Umbilical cord (tissue), 1 donor: ENCODE measurements at regions not wholly inside any gene's neighbourhood (a gene's known extent, or its start where the extent isn't known, plus 50 kb on each side); places are given as distances from the start of the nearest gene placed in this dataset.
A peak's percentile ranks its signal among the peaks of the same experiment; 100 is the strongest.
"Not testable (repeated sequence)": the region's sequence is repeated elsewhere in the genome, so short reads cannot be mapped to it uniquely, and the experiment has no call there.

Source experiments
- DNase-seq: peaks from one replicate; pipeline ENCODE4 v3.0.0-alpha.2; 2015; ENCODE audit warnings: low spot score

DNA sequence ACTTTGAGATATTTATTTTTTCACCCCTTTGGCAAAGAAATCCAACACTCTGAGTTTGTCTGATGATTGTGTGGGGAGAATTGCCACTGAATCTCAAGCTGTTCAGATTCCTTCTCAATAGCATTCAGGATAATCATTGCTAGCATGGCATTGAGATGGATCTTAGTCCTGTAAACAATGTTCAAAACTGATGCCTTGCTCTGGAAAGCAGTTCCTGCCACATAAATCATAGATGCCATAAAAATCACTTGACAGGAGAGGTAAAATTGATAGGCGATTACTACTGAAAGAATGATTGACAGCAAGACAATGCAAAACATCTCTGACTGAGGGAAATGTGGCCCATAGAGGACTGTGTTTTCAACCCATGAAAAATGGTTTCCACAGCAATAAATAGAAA is 915.6 kb downstream of the TRHDE start:
- DNase-seq = no peak

DNA sequence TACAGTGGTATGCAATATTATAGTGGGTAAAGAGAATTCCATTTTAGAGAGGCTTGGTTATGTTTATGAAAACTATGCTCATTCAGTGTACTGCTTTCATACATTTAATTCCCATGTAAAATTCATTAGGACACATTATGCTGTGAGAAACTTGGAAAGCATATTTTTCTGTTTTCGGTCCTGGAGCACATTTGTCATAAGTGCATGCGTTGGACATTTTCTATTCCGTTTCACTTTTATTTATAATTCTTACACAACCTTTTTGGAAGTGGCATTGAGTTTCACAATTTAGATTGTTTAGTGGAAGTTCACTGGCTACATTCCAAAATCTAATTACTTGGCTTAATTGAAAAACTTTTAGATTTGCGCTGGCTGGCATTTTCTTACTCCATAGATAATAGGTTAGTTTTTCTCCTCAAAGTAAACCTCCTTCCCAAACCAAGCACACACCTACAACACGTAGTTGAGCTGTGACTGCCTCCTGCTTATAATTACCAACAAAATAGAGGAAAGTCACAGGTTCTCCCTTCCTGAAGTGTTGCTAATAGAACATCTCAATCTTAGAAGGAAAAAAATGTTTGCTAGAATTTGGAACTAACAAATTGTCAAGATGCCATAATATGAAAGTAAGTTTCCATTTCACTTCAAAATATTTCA is 938.5 kb downstream of the TRHDE start:
- no peak for DNase-seq

DNA sequence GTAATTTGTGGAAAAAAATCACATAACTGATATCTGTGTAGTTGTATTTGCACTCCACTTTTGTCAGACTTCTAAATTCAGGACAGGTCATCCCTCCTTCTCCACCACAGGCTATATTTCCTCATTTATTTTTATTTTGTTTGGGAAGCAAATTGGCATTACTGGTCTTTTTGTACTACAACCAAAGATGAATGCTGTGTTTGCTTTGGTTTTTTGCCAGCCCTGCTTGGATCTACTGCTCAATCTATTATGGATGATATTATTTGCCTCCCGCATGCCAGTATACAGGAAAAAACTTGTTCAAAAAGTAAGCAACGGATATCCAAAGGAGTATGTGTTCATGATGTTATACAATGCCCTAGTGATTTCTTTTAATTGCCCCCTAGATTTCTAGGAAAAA is 948.8 kb downstream of the TRHDE start:
- DNase-seq = no peak

DNA sequence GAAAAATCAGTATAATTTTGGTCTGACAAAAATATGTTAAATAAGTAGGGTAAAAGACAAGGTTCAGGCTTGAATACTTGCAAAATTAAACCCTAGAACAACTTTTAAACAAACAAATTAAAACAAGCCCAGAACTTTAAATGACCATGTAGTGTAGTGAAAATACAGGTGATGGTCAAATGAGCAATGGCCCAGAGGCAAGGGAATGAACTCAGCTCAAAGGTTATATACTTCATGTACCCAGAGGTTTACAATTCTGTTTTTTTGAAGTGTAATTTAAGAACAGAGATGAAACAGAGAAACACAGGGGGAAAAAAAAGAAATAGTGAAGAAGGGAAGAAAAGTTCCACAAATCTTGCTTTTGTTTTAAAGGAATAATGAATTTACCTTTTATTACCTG is 949.2 kb downstream of the TRHDE start:
- DNase-seq = no peak

DNA sequence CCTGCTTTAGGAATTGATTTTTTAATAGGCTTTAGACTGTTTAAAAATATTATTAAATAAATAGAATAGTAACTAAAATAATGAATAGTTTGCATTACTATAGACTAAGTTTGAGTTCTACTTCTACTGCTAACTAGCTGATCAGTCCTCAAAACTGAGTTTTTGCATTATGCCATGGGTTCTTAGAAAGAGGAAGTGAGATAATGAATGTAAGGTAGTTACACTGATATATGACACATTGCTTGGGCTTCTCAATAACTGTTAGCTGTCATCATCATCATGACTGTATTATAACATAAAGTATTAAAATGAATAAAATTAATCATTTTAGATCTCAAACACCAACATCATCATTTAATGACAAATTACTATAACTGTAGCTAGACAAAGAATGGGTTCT is 949.7 kb downstream of the TRHDE start:
- DNase-seq = no peak

DNA sequence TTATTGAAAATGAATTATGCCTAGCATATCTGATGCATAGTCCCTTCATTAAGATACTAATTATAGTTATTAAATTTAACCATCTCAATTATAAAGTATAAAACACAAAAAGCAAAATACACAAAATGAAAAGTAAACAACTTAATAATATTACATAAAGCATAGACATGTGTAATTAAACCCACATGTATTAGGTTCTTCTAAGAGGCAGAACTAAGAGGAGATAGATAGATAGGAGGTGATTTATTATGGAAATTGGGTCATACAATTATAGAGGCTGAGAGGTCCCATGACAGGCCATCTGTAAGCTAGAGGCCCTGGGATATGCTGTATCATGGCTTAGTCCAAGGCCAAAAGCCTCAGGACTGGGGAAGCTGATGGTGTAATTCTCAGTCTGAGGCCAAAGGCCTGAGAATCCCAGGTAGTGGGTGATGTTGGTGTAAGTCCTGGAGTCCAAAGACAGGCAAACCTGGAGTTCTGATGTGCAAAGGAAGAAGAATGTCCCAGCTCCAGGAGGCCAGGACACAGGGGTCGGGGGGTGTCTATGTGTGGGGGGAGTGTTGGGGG is 953.3 kb downstream of the TRHDE start:
- DNase-seq = no peak

DNA sequence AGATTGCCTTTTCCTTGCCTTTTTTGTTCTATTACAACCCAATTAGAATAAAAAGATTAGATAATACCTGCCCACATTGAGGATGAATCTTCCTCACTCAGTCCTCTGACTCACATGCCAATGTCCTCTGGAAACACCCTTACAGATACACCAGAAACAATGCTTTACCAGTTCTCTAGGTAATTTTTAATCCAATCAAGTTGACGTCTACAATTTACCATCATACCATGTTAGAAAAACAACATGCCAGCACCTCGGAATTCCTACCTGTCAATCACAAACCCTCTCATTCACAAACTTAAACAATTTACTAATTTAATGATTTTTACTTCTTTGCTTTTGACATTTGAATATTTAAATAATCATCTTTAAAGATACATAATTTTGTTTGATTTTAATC is 953.8 kb downstream of the TRHDE start:
- DNase-seq = no peak

DNA sequence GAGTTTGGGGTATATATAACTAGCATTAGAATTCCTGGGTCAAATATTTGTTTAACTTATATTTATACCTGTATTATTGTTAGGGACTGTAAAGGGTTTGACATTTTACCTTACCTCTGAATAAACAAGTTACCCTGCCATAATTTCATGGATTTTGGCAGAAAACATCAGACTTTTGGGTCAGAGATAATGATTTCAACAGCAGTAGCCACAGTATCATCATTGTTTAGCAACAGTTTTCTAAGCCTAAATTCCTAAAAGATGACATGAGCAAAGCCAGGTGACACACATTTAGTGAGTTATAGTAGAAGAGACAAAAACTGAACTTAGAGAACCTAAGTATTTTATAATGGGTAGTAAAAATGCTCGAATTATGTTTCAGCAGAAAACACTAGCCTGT is 954.4 kb downstream of the TRHDE start:
- DNase-seq = no peak

DNA sequence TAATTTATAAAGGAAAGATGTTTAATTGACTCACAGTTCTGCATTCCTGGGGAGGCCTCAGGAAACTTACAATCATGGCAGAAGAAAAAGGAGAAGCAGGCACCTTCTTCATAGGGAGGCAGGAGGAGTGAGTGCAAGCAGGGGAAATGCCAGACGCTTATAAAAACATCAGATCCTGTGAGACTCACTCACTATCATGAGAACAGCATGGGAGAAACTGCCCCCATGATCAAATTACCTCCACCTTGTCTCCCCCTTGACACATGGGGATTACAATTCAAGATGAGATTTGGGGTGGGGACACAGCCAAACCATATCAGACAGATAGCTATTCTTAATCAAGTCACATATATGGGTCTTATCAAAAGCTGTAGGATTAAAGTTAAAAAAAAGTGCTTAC is 956.7 kb downstream of the TRHDE start:
- not testable (repeated sequence) for DNase-seq

DNA sequence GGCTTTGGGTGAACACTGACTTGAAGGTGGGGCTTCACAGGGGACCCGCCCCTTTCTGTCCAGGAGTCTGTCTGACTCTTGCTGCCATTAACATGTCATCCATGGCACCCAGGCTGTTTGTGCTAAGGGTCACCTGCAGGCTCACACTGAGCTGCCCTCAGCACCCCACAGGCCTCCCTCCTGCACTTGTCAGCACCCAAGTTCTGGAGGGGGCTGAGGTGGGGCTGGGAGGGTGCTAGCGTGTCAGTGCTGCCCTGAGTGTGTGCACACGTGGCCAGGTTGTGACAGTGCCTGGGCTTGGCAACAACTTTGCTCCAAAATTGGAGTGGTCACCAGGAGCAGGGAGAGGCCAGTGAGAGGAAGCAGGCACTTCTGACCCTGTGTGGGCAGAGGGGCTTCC is 963.2 kb downstream of the TRHDE start:
- no peak for DNase-seq

DNA sequence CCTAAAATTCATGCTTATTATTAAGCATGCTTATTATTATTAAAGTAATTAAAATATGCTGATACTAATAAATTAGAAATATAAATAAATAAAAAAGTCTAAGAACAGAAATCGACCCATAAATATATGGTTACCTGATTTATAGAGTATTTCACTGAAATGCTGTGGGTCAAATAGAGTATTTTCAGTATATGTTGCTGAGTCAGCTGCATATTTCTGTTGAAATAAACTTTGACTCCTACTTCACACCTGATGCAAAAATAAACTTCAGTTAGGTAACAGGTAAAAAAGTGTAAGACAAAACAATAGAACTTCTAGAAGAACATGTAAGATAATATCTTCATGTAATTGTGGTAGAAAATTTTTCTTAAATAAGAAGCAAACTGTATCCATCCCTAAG is 967.9 kb downstream of the TRHDE start:
- DNase-seq = no peak

DNA sequence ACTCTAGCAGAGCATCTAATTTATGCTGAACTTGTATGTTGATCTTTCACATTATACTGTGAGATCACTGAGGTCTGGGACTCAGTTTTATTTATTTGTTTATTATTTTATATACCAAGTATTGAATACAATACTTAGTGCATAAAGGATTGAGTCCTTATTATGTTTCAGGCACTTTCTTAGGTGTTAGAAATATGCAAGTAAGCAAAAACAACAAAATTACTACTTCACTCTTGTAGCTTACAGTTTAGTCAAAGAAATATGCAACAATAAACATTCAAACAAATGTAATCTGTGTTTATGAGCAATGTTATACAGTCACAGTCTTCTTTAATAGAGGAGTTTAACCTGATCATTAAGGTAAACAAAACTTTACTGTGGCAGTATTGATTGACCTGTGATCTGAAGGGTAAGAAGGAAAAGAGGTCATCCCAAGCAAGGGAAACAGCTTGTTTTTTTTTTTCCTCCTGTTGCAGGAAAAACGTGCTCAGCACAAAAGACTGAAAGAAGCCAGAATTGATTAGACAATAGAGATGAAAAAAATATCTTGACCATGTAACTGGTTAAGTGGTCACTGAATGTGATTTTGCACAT is 990.7 kb downstream of the TRHDE start:
- DNase-seq = no peak

DNA sequence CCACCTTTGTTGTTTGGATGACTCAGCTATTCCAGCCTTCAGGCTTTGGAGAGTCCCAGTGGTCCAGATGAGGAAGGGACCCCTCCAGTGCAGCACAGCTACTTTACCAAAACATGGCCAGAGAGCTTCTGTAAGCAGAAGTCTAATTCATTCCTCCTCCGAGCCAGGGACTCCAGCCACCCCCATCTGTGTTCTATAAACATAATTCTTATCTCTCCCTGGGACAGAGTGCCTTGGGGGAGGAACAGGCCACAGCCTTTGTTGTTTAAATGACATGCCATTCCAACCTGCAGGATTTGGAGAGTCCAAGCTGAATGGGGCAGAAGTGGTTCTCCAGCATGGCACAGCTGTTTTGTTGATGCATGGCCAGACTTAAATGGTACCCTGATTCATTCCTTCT is 994.0 kb downstream of the TRHDE start:
- no peak for DNase-seq

DNA sequence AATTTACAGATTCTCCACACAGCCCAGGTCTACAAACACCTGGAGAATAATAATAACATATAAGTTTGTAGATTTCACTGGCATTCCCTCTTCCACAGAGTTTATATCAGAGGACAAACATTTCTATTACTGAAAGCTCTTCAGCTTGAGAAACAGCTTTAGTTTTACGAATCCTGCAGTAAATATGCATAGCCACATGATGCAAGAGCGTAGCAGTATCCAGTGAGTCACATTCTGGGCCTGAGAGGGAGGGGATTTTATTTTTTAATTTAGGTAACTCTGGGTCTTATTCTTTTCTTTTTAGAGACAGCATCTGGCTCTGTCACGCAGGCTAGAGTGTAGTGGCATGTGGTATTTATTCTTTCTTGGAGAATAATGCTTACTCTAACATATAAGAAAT is 1002.8 kb downstream of the TRHDE start:
- DNase-seq = peak; percentile 12

DNA sequence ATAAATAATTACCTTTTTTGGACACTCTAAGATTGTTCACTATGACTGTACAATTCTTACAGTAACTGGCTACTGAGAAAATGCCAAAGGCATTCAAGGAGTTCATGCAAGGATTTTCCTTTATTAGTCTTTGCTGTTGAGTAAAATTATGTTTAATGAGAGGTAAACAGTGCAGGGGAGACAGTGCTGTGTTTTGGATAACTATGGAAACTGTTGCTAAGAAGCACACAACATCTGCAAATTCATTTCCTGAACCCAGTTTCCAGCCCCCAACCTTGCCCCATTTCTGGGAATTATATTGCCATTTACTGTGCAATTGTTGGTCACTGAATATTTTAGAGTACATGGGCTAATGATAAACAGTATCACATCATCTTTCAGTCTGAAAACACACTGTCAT is 1005.8 kb downstream of the TRHDE start:
- no peak for DNase-seq

DNA sequence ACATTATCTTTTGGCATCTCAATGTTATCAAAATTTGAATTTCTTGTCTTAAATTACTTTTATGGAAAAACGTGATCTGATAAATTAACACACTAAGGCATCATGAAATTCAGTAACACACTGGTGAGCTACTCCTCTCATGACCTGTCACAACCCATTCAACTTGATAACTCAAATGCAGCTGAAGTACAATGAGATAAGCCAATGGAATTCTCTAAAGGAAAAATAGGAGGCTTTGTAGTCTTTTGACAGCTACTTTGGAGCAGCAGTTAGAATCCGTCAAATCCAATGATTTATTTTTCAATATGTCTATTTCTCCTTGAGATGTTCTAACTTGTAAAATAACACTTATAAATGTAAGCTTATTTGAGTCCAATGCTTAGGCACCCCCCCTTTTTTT is 1029.4 kb downstream of the TRHDE start:
- DNase-seq = no peak

DNA sequence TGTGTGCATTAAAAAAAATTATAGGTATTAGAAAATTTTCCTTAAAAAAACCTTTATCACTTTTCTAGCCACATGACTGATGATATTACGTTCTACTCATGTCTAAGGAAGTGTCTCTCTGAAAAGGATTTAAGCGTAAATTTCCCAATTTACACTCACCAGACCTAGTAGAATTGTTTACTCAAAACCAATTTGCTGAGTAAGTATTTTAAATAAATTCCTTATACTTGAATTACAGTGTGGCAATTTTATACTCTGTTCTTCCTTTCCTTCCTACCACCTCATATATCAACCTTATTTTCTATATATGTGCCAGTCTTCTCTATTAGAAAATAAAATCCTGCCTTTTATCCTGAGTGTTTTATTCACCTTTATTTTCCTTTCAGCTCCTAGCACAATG is 1035.1 kb downstream of the TRHDE start:
- no peak for DNase-seq

DNA sequence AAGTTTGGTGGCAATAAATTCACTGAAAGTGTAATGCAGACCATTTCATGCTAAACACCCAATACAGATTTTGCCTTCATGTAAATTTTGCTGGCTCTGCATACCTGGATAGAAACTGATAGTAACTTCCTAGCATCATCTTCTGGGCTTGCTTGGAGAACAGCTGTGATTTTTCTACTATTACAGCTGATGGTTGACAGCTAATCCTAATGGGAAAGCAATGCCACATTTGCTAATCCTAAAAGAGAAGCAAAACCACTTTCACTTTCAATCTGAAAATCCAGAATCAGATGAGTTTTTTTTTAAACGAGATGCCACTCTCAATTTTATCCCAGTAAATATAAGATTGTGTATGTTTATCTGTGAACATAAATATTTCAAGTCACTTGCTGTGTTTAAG is 1035.9 kb downstream of the TRHDE start:
- no peak for DNase-seq

DNA sequence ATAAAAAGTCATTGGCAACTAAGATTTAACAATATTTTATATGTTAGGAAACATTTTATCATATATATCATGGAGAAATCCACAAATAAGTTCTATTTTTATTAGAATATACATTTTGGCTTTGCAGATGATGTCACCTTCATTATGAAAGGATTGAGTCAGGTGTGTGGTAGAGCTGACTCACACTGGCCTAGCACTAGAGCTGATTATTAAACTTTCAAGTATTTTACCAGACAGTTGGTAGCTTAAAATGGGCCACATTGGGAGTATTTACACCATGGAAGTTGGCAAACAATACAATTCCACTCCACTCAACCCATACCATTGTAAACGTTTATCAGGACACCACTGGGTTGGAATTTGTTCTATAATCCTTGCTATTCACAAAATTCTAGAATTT is 1036.6 kb downstream of the TRHDE start:
- no peak for DNase-seq

DNA sequence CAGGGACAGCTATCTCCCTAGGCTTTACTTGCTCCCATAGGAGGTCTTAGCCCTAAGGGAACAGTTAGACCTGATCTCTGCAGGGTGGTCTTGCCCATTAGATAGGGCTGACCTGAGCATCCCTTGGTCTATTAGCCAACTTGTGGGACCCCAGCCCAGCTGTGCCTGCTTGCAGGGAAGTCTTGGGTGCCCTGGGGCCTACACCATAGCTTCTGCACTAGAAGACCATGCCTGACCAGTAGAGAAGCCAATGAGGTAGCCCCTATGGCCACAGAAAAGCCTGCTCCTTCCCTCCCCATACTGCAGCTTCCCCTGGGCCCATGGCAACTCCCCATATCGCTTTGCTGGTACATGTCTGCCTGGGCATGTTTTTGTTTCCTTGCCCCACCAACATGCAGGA is 1049.1 kb downstream of the TRHDE start:
- no peak for DNase-seq

DNA sequence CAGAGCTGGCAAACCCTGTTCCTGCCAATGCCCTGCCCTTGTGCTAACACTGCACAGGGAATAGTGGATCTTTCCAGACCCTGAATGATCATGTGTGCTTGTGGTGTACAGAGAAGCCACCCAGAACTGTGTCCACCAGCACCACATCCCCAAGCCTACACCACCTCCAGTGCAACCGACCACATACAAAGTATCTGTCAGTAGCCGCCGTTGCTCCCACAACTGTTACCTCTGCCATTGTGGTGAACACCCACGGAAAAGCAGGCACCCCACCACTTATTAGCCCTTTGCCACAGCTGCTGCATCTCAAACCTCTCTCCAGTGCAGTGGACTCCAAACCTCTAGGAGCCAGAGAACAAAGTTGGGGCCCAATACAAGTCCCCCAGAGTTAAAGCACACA is 1049.6 kb downstream of the TRHDE start:
- DNase-seq = no peak

DNA sequence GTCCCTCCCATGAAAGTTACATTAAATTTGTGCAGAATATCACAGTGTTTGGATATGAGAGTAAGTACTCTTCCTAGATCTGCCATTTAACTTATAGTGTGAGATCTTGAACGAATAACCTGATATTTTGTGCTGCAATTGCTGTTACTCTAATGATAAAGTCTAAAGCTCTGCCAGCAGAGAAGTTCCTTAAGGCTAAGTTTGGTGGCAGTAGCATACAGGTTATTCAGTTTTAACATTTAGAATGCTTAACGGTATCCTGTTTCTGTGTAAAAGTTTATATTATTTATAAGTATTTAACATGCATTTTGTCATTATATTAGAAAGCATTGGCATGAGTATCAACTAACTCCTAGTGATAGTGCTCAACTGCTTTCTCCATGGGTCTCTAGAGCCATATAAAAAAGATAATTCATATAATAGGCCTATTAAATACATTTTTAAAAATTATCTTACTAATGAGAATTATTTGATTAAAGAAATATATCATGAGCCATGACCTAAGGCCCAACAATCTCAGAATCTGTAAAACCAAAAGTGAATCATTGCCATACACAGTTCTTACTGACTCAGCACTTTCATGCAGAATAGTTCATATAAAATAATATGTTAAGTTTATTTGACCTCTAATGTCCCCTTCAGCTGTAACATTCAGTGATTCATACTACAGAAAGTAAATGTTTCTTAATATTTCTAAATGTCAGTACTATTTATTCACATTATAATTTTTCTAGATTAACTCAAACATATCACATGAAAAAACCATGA is 1058.6 kb downstream of the TRHDE start:
- DNase-seq = no peak
